ENCODE measurements at regions not wholly inside any gene's neighbourhood (a gene's known extent, or its start where the extent isn't known, plus 50 kb on each side); places are given as distances from the start of the nearest gene placed in this dataset.

GRCh38 chr12:127300075-127300474 is 966.9 kb upstream of the TMEM132C start:
- no peaks in the 10 kb centered on the region for H4K20me1 ChIP-seq (replicated peaks; ENCODE audit: control insufficient read depth, extremely low read depth, insufficient read depth, low read length)
- H3K27ac ChIP-seq (ENCODE audit: insufficient read depth, low read depth, low read length): no peak overlapping the region
- DNase-seq (ENCODE audit: low read depth, low spot score): no peak
- no peak overlapping the region for H2AFZ ChIP-seq (ENCODE audit: low read depth, low read length)
- no peaks in the 10 kb centered on the region for H3K36me3 ChIP-seq (ENCODE audit: control insufficient read depth in 2 of 2, extremely low read depth in 1 of 2, insufficient read depth in 2 of 2, low read length in 2 of 2)
- no peak overlapping the region for H3K4me2 ChIP-seq (ENCODE audit: insufficient read depth, low read length)
- intact Hi-C loops (cut with micrococcal nuclease) (no loop called here), dilution Hi-C loops (cut with MboI; ENCODE audit: extremely low pct_ligation_motif_present, low sequenced_read_pairs) (no loop called here)
- no peak overlapping the region for H3K9ac ChIP-seq (replicated peaks; ENCODE audit: extremely low read depth, insufficient read depth, low read length)
- no peak overlapping the region for H3K4me3 ChIP-seq (replicated peaks in 1 of 3; ENCODE audit: insufficient read depth in 1 of 3, low read depth in 1 of 3, low read length in 3 of 3)
- H3K9me3 ChIP-seq (replicated peaks; ENCODE audit: control insufficient read depth, insufficient read depth, low read length): peaks cover 5% of the 10 kb centered on the region
- no peak for FAIRE-seq
- no peaks in the 10 kb centered on the region for H3K9me1 ChIP-seq (replicated peaks; ENCODE audit: control insufficient read depth, extremely low read depth, insufficient read depth, low read length)
- H3K27me3 ChIP-seq (ENCODE audit: control insufficient read depth in 2 of 2, insufficient read depth in 2 of 2, low read length in 2 of 2): no peaks in the 10 kb centered on the region
- no TSS peak for BruUV-seq (replicated peaks)
- ChIA-PET CTCF (no interaction called here), POLR2A (no interaction called here)
- no peak for TF ChIP-seq FOS (IDR thresholded peaks at IDR 0.05; ENCODE audit: borderline replicate concordance, insufficient read depth, low read length)
- no peak for TF ChIP-seq CTCF (IDR thresholded peaks at IDR 0.05; ENCODE audit: extremely low read depth in 1 of 2, insufficient read depth in 1 of 2, low read depth in 1 of 2, low read length in 2 of 2)
- TF ChIP-seq MAX (IDR thresholded peaks at IDR 0.05; ENCODE audit: insufficient read depth, insufficient read length): no peak
- no peaks in the 10 kb centered on the region for H3K79me2 ChIP-seq (ENCODE audit: control insufficient read depth, insufficient read depth, low read length)
- H3K4me1 ChIP-seq (ENCODE audit: control insufficient read depth, extremely low read depth, insufficient read depth, low read length): no peaks in the 10 kb centered on the region

GRCh38 chr12:127300753-127301152 is 966.2 kb upstream of the TMEM132C start:
- CTCF ChIA-PET: no interaction called here
- Histone ChIP-seq H3K4me1 (ENCODE audit: control insufficient read depth, extremely low read depth, insufficient read depth, low read length) (no peaks in the 10 kb centered on the region), H3K9me3 (replicated peaks; ENCODE audit: control insufficient read depth, insufficient read depth, low read length) (peaks cover 10% of the 10 kb centered on the region), H3K9me1 (replicated peaks; ENCODE audit: control insufficient read depth, extremely low read depth, insufficient read depth, low read length) (no peaks in the 10 kb centered on the region), H3K27ac (ENCODE audit: insufficient read depth, low read depth, low read length) (no peak overlapping the region), H3K9ac (replicated peaks; ENCODE audit: extremely low read depth, insufficient read depth, low read length) (no peak overlapping the region), H3K79me2 (ENCODE audit: control insufficient read depth, insufficient read depth, low read length) (no peaks in the 10 kb centered on the region), H3K27me3 (ENCODE audit: control insufficient read depth in 2 of 2, insufficient read depth in 2 of 2, low read length in 2 of 2) (no peaks in the 10 kb centered on the region), H2AFZ (ENCODE audit: low read depth, low read length) (no peak overlapping the region), H3K4me2 (ENCODE audit: insufficient read depth, low read length) (no peak overlapping the region), H3K4me3 (replicated peaks in 1 of 3; ENCODE audit: insufficient read depth in 1 of 3, low read depth in 1 of 3, low read length in 3 of 3) (no peak overlapping the region), H3K36me3 (ENCODE audit: control insufficient read depth in 2 of 2, extremely low read depth in 1 of 2, insufficient read depth in 2 of 2, low read length in 2 of 2) (no peaks in the 10 kb centered on the region), H4K20me1 (replicated peaks; ENCODE audit: control insufficient read depth, extremely low read depth, insufficient read depth, low read length) (no peaks in the 10 kb centered on the region)
- dilution Hi-C loops (cut with MboI; ENCODE audit: extremely low pct_ligation_motif_present, low sequenced_read_pairs) (no loop called here), intact Hi-C loops (cut with micrococcal nuclease) (no loop called here)
- TF ChIP-seq JUN (IDR thresholded peaks at IDR 0.05; ENCODE audit: borderline replicate concordance, insufficient read depth, insufficient read length, low read depth) (no peak), MYC (IDR thresholded peaks at IDR 0.05; ENCODE audit: low read depth, low read length) (no peak), POLR2A (IDR thresholded peaks at IDR 0.05; ENCODE audit: low read depth, low read length) (no peak)
- no TSS peak for BruUV-seq (replicated peaks)
- DNase-seq (ENCODE audit: low read depth, low spot score): no peak
- no peak for FAIRE-seq
- POLR2A ChIA-PET: no interaction called here

All from endothelial cell of umbilical vein (primary cell).